HepG2 (cell line): ENCODE measurements at regions not wholly inside any gene's neighbourhood (a gene's known extent, or its start where the extent isn't known, plus 50 kb on each side); places are given as distances from the start of the nearest gene placed in this dataset.

Experiments used
- DNMT3B ChIP-seq: conservative IDR thresholded peaks from 2 replicates; pipeline ENCODE4 v1.6.1; 2016; ENCODE audit warnings: missing biosample characterization, control low read depth
- EHMT2 ChIP-seq: fragments of 200-600 bp; sonication (generic); IDR thresholded peaks from 2 replicates; pipeline ENCODE4 v1.7.0; 2017; ENCODE audit warnings: antibody characterized with exemption, low read depth, low read length, borderline replicate concordance
- GABPB1 ChIP-seq: IDR thresholded peaks from 2 replicates; pipeline ENCODE4 v1.6.1; 2016; ENCODE audit warnings: mild to moderate bottlenecking, missing genetic modification reagents, moderate library complexity, missing compliant biosample characterization
- MAZ ChIP-seq, 2 experiments: sonication (generic) in 1 of 2; formaldehyde crosslinking in 1 of 2; IDR thresholded peaks; 2 replicates each; pipeline versions ENCODE4 v1.5.0 to v1.6.1; 2012 to 2020; ENCODE audit warnings: low read depth in 2 of 2, mild to moderate bottlenecking in 2 of 2, borderline replicate concordance in 1 of 2, improper control_type of control experiment in 1 of 2, low read length in 1 of 2, missing genetic modification reagents in 1 of 2, moderate library complexity in 1 of 2
- SNAI1 ChIP-seq: sonication (generic); formaldehyde crosslinking; IDR thresholded peaks from 2 replicates; pipeline ENCODE4 v1.5.0; 2020; ENCODE audit warnings: mild to moderate bottlenecking, missing genetic modification reagents, borderline replicate concordance
- TF ChIP-seq, protein P1 (sequence below): sonication (generic); formaldehyde crosslinking; IDR thresholded peaks from 2 replicates; pipeline ENCODE4 v1.5.0; 2020; ENCODE audit warnings: mild to moderate bottlenecking, missing genetic modification reagents, borderline replicate concordance
- TF ChIP-seq, protein P2 (sequence below): IDR thresholded peaks from 2 replicates; pipeline ENCODE4 v1.6.1; 2016
- TF ChIP-seq, protein P3 (sequence below): sonication (generic); formaldehyde crosslinking; conservative IDR thresholded peaks from 2 replicates; pipeline ENCODE4 v1.4.0; 2020; ENCODE audit warnings: missing genetic modification reagents
- TF ChIP-seq, protein P4 (sequence below): sonication (generic); formaldehyde crosslinking; IDR thresholded peaks from 2 replicates; pipeline ENCODE4 v1.5.0; 2020; ENCODE audit warnings: missing genetic modification reagents

DNA sequence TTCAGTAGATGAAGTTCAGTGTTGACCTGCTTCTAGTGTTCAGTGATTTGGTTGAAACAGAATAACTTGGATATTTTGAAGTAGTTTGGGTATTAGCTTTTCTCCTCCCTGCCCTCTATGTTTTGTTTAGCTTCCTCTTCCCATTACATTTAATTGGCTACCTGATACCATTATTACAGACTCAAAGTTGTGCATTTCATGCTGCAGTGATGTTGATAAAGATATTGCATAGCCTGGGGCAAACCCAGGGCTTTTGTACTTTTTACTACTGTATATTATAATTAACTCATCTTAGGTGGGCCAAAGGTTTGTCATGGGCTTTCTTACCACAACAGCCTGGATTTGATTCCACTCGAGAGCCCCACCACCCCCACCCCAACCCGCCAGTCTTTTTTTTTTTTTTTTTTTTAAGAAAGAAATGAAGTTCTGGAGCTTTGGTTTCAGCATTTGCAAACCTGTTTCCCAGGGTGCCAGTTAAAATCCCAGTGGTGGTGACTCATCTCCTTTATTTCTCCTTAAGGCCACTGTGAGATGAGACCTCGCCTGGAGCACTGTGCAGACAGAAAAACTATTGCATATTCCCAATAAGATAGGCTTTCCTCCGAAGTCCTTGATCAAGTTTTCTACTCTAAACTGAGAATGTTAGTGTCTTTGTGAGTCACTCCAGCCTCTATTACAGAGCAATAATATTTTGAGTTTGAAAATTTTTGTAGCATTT, 393.7 kb upstream of the FANCL start (continued):
- TF ChIP-seq, protein P1, sequence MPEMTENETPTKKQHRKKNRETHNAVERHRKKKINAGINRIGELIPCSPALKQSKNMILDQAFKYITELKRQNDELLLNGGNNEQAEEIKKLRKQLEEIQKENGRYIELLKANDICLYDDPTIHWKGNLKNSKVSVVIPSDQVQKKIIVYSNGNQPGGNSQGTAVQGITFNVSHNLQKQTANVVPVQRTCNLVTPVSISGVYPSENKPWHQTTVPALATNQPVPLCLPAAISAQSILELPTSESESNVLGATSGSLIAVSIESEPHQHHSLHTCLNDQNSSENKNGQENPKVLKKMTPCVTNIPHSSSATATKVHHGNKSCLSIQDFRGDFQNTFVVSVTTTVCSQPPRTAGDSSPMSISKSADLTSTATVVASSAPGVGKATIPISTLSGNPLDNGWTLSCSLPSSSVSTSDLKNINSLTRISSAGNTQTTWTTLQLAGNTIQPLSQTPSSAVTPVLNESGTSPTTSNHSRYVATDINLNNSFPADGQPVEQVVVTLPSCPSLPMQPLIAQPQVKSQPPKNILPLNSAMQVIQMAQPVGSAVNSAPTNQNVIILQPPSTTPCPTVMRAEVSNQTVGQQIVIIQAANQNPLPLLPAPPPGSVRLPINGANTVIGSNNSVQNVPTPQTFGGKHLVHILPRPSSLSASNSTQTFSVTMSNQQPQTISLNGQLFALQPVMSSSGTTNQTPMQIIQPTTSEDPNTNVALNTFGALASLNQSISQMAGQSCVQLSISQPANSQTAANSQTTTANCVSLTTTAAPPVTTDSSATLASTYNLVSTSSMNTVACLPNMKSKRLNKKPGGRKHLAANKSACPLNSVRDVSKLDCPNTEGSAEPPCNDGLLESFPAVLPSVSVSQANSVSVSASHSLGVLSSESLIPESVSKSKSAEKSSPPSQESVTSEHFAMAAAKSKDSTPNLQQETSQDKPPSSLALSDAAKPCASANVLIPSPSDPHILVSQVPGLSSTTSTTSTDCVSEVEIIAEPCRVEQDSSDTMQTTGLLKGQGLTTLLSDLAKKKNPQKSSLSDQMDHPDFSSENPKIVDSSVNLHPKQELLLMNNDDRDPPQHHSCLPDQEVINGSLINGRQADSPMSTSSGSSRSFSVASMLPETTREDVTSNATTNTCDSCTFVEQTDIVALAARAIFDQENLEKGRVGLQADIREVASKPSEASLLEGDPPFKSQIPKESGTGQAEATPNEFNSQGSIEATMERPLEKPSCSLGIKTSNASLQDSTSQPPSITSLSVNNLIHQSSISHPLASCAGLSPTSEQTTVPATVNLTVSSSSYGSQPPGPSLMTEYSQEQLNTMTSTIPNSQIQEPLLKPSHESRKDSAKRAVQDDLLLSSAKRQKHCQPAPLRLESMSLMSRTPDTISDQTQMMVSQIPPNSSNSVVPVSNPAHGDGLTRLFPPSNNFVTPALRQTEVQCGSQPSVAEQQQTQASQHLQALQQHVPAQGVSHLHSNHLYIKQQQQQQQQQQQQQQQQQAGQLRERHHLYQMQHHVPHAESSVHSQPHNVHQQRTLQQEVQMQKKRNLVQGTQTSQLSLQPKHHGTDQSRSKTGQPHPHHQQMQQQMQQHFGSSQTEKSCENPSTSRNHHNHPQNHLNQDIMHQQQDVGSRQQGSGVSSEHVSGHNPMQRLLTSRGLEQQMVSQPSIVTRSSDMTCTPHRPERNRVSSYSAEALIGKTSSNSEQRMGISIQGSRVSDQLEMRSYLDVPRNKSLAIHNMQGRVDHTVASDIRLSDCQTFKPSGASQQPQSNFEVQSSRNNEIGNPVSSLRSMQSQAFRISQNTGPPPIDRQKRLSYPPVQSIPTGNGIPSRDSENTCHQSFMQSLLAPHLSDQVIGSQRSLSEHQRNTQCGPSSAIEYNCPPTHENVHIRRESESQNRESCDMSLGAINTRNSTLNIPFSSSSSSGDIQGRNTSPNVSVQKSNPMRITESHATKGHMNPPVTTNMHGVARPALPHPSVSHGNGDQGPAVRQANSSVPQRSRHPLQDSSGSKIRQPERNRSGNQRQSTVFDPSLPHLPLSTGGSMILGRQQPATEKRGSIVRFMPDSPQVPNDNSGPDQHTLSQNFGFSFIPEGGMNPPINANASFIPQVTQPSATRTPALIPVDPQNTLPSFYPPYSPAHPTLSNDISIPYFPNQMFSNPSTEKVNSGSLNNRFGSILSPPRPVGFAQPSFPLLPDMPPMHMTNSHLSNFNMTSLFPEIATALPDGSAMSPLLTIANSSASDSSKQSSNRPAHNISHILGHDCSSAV (CRISPR knock-in tag), result no peak
- TF ChIP-seq, protein P2, sequence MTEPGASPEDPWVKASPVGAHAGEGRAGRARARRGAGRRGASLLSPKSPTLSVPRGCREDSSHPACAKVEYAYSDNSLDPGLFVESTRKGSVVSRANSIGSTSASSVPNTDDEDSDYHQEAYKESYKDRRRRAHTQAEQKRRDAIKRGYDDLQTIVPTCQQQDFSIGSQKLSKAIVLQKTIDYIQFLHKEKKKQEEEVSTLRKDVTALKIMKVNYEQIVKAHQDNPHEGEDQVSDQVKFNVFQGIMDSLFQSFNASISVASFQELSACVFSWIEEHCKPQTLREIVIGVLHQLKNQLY (CRISPR knock-in tag), result no peak
- TF ChIP-seq MAZ (IDR thresholded peaks at IDR 0.05; ENCODE audit: borderline replicate concordance, low read depth, low read length) (no peak), MAZ (CRISPR knock-in tag; IDR thresholded peaks at IDR 0.05; ENCODE audit: low read depth) (no peak), SNAI1 (no peak), EHMT2 (no peak), GABPB1 (CRISPR knock-in tag) (no peak), DNMT3B (CRISPR knock-in tag) (no peak)
- TF ChIP-seq, protein P3, sequence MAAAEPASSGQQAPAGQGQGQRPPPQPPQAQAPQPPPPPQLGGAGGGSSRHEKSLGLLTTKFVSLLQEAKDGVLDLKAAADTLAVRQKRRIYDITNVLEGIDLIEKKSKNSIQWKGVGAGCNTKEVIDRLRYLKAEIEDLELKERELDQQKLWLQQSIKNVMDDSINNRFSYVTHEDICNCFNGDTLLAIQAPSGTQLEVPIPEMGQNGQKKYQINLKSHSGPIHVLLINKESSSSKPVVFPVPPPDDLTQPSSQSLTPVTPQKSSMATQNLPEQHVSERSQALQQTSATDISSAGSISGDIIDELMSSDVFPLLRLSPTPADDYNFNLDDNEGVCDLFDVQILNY, result no peak
- TF ChIP-seq, protein P4, sequence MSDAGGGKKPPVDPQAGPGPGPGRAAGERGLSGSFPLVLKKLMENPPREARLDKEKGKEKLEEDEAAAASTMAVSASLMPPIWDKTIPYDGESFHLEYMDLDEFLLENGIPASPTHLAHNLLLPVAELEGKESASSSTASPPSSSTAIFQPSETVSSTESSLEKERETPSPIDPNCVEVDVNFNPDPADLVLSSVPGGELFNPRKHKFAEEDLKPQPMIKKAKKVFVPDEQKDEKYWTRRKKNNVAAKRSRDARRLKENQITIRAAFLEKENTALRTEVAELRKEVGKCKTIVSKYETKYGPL, result no peak
